Mammary epithelial cell (primary cell): ENCODE measurements at regions not wholly inside any gene's neighbourhood (a gene's known extent, or its start where the extent isn't known, plus 50 kb on each side); places are given as distances from the start of the nearest gene placed in this dataset.

ENCODE experiments used
- EZH2 ChIP-seq: IDR thresholded peaks from 2 replicates; pipeline ENCODE4 v1.6.1; 2012; ENCODE audit warnings: low read length, inconsistent platforms, borderline replicate concordance
- TF ChIP-seq, protein P1 (sequence below), 2 donors: IDR thresholded peaks in 1 of 2; conservative IDR thresholded peaks in 1 of 2; 2 replicates each; pipeline ENCODE4 v1.5.1; 2011 to 2012; ENCODE audit warnings: inconsistent platforms in 2 of 2, low read length in 2 of 2, mild to moderate bottlenecking in 2 of 2, control low read depth in 1 of 2, low read depth in 1 of 2; ENCODE audit not compliant: insufficient read depth in 1 of 2; ENCODE audit errors: extremely low read depth in 1 of 2

DNA sequence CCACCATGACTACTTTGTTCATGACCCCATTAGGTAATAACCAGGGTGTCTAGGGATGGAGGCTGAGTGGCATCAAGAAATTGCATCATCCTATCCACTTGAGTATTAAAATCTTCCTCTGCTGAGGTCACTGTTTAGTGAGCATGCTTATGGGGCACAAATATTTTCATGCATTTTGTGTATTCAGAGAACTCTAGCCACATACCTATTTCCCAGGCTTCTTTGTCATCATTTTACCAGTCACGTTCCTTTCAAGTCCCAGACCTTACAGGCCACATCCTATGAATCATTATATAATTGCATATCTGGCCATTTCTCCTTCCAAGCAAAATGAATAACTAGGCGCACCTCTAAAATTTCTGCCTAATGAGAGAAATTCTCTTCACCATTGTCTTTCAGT is 1882.9 kb upstream of the AGA start:
- TF ChIP-seq, protein P1, sequence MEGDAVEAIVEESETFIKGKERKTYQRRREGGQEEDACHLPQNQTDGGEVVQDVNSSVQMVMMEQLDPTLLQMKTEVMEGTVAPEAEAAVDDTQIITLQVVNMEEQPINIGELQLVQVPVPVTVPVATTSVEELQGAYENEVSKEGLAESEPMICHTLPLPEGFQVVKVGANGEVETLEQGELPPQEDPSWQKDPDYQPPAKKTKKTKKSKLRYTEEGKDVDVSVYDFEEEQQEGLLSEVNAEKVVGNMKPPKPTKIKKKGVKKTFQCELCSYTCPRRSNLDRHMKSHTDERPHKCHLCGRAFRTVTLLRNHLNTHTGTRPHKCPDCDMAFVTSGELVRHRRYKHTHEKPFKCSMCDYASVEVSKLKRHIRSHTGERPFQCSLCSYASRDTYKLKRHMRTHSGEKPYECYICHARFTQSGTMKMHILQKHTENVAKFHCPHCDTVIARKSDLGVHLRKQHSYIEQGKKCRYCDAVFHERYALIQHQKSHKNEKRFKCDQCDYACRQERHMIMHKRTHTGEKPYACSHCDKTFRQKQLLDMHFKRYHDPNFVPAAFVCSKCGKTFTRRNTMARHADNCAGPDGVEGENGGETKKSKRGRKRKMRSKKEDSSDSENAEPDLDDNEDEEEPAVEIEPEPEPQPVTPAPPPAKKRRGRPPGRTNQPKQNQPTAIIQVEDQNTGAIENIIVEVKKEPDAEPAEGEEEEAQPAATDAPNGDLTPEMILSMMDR (conservative IDR thresholded peaks at IDR 0.05 in 1 of 2, IDR thresholded peaks at IDR 0.05 in 1 of 2; ENCODE audit: extremely low read depth in 1 of 2, insufficient read depth in 1 of 2, low read depth in 1 of 2, low read length in 2 of 2), result no peak
- no peak for TF ChIP-seq EZH2
